C4-2B (cell line): ENCODE measurements at regions not wholly inside any gene's neighbourhood (a gene's known extent, or its start where the extent isn't known, plus 50 kb on each side); places are given as distances from the start of the nearest gene placed in this dataset.

Experiments used
- H3K27ac ChIP-seq: fragments of 450-650 bp; 2 replicates; pipeline ENCODE4 v1.5.1; 2017
- ZFX ChIP-seq: fragments of 450-650 bp; IDR thresholded peaks from 2 replicates; pipeline ENCODE4 v1.6.1; 2017
- TF ChIP-seq, protein P1 (sequence below): fragments of 450-650 bp; conservative IDR thresholded peaks from 2 replicates; pipeline ENCODE4 v1.5.1; 2017; ENCODE audit warnings: mild to moderate bottlenecking

GRCh38 chr13:30107521-30108136, 199.7 kb downstream of the KATNAL1 start:
- no peak overlapping the region for H3K27ac ChIP-seq
- TF ChIP-seq ZFX: no peak

DNA sequence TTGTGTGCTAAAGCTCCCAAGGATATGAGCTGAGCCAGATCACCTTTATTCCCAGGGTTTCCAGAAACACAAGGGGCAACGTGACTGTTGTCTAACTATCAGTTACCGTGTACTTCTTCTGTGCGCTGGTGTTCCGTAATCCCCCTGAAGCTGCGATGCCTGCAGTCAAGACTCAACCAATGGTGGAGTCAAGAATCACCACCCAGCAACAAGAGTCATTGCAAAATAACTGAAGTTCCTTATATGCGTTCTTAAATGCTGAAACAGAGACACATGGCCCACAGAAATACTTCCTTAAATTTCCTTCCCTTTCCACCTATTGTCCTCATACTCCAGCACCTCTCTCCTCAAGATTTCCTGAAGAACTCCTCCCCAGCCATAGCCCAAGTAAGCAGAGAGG, 200.2 kb downstream of the KATNAL1 start:
- H3K27ac ChIP-seq: no peak overlapping the region
- TF ChIP-seq, protein P1, sequence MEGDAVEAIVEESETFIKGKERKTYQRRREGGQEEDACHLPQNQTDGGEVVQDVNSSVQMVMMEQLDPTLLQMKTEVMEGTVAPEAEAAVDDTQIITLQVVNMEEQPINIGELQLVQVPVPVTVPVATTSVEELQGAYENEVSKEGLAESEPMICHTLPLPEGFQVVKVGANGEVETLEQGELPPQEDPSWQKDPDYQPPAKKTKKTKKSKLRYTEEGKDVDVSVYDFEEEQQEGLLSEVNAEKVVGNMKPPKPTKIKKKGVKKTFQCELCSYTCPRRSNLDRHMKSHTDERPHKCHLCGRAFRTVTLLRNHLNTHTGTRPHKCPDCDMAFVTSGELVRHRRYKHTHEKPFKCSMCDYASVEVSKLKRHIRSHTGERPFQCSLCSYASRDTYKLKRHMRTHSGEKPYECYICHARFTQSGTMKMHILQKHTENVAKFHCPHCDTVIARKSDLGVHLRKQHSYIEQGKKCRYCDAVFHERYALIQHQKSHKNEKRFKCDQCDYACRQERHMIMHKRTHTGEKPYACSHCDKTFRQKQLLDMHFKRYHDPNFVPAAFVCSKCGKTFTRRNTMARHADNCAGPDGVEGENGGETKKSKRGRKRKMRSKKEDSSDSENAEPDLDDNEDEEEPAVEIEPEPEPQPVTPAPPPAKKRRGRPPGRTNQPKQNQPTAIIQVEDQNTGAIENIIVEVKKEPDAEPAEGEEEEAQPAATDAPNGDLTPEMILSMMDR: no peak
- TF ChIP-seq ZFX: no peak

DNA sequence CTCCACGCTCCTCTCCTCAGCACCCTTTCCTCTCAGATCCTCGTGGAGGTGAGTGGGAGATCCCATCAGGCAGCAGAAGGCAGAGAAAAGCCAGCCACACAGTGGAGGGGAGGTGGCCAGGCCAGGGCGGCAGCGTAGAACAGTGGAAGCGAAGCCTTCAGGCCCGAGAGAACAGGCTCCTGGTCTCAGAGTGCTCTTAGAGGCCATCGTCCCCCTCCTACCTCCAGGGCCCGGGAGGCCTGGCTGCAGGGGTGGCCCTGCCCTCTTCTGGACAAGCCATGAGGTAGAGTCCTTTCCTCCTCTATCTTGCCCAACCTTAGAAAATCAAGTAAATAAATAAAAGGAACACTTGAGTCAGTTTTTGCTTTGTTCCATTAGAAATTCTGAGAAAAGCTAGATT, 202.0 kb downstream of the KATNAL1 start:
- TF ChIP-seq, protein P1: no peak
- TF ChIP-seq ZFX: no peak
- H3K27ac ChIP-seq: no peak overlapping the region

DNA sequence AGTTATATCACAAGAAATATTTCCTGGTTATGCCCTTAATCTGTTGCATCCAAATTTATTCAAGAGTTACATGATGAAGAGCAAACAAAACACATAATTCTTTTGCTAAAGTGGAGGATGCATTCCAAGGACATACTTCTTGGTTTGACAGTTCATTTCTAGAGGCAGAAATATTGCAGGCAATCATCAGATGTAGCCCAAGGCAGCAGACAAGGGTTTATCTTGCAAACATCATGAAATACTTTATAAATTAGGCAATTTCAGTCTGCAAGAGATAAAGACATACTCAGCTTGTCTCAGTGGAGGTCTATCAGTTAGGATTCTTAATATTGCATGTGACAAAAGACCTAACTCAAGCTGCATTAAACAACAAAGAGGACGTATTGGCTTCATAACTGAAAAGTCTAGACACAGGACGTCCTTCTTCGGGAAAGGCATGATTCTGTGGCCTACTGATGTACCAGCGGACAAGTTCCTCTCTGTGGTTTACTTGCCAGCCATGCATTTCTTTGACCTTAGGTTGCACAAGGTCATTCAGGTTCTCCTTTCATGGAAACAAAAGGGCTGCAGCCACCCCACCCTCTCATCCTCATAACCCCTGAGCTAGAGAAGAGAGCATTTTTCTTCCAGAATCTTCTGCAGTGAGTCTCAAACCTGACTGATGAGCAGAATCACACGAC, 204.1 kb downstream of the KATNAL1 start:
- TF ChIP-seq ZFX: no peak
- TF ChIP-seq, protein P1: no peak

DNA sequence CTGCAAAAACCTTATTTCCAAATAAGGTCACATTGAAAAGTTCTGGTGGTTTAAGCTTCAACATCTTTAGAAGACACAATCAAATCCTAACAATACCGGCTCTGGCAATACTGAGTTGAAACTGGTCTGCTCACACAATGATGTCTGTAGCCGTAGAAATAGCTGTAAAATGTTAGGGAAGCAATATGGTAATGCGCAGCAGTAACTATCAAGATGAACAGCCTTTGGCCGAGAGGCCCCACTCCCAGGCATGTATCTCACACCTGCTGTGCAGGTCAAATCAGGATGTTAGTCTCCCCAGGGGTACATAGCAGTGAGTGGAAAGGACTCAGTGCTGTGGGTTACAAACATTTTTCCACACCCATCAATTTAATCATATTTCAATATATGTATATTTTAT, 207.1 kb downstream of the KATNAL1 start:
- no peak overlapping the region for H3K27ac ChIP-seq
- no peak for TF ChIP-seq ZFX
- TF ChIP-seq, protein P1: no peak

More for the DNA sequence above, 204.1 kb downstream of the KATNAL1 start:
- no peak overlapping the region for H3K27ac ChIP-seq

DNA sequence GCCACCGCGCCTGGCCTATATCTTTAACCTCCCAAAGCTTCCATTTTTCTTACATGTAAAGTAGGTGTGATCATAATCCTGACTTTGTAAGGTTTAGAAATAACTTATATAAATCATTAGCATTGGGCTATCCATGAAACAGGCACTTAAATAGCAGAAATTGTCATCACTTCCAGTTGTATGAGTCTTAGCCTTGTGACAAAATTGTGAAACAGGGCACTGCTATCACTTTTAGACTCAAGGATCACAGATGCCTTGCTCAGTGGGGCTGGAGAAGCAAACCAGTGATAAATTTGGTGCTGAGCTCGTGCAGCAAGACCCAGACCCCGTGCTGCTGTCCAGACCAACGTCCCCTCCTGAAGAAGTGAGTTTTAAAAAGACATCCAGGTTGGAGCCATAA, 209.7 kb downstream of the KATNAL1 start:
- H3K27ac ChIP-seq: no peak overlapping the region
- TF ChIP-seq ZFX: no peak
- TF ChIP-seq, protein P1: no peak

GRCh38 chr13:30097089-30097488, 210.3 kb downstream of the KATNAL1 start:
- H3K27ac ChIP-seq: no peak overlapping the region
- no peak for TF ChIP-seq ZFX
- TF ChIP-seq, protein P1: no peak

DNA sequence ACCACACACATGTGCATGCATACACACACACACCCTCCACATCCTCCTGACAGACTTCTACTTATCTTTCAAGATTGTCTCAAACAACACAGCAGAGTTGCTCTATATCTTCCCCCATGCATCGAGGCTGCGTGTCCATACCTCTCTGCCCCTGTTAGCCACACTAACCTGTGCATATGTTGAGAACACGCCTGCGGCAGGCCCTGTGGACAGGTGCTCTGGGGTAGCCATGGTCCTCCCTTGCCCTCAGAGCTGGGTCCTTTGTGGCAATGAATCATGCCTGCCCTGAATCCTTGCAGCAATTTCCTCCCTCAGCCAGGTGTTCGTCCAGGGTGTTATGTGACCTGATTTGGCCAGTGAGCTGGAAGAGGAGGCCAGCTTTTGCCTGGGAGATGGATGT, 213.3 kb downstream of the KATNAL1 start:
- no peak overlapping the region for H3K27ac ChIP-seq
- TF ChIP-seq ZFX: no peak
- TF ChIP-seq, protein P1: no peak
